ENCODE measurements at regions not wholly inside any gene's neighbourhood (a gene's known extent, or its start where the extent isn't known, plus 50 kb on each side); places are given as distances from the start of the nearest gene placed in this dataset.

DNA sequence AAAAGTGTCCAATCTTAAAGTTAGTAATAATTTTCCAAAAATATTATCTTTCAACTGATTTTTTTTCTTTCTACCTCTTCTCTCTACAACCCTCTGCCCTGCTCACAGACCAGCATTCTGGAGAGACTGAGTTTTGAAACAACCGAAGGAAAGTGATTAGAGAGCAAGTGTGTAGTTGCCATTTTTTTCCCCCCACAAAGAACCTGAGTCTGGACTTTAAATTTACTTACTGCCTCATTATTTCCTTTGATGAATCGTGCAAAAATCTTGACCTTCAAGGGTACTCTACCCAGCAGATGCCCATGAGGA, 63.4 kb upstream of the NEUROD1 start:
- H3K27ac ChIP-seq = no peak overlapping the region
- peaks cover 0 to 5% (median 2%) of the 10 kb centered on the region in 4 donors for H3K4me1 ChIP-seq
- H3K36me3 ChIP-seq = no peaks in the 10 kb centered on the region
- intact Hi-C loops (cut with DNase I; ENCODE audit: low total_unique reads) = loop anchor here (5.0 kb wide), 3 partner anchors 164 to 334 kb away; no protein-coding TSS in a partner anchor
- H3K9me3 ChIP-seq = no peaks in the 10 kb centered on the region
- TF ChIP-seq, protein P1, sequence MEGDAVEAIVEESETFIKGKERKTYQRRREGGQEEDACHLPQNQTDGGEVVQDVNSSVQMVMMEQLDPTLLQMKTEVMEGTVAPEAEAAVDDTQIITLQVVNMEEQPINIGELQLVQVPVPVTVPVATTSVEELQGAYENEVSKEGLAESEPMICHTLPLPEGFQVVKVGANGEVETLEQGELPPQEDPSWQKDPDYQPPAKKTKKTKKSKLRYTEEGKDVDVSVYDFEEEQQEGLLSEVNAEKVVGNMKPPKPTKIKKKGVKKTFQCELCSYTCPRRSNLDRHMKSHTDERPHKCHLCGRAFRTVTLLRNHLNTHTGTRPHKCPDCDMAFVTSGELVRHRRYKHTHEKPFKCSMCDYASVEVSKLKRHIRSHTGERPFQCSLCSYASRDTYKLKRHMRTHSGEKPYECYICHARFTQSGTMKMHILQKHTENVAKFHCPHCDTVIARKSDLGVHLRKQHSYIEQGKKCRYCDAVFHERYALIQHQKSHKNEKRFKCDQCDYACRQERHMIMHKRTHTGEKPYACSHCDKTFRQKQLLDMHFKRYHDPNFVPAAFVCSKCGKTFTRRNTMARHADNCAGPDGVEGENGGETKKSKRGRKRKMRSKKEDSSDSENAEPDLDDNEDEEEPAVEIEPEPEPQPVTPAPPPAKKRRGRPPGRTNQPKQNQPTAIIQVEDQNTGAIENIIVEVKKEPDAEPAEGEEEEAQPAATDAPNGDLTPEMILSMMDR (IDR thresholded peaks at IDR 0.05) = no peak
- DNase-seq = no peak
- no peaks in the 10 kb centered on the region for H3K27me3 ChIP-seq
- H3K4me3 ChIP-seq = no peak overlapping the region

DNA sequence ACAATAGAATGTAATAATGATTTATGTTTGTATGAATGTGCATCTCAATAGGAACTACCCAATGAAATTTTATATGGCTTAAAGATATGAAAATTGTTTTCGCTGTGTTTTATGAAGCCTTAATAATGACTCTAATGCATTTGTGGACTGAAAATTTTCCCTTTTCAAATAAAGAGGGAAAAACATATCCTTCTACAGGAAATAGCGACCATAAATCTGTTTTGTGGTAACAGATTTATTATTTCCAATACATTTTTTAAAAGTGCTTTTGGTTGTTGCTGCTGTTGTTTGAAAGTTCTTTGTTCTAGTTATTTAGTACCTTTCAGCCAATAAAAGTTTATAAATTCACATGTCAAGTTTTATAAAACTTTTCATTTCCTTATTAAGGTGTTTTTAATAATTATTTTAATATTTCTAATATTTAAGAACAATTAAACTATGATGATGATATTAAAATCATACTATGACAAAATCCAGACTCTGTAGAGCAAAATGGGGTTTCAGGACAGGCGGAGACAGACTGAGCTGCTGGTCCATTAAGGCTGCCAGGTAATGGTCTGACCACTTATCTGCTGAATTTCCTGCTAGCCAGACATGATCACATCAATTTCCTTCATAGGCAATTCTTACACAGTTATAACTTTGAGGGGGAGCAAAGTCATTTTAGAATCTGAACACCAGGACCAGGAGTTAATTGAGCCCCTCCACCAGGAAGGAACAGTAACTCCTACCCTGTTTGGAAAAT, 65.7 kb upstream of the NEUROD1 start:
- Histone ChIP-seq H3K4me1 (peaks cover 0 to 5% (median 2%) of the 10 kb centered on the region in 4 donors), H3K36me3 (no peaks in the 10 kb centered on the region), H3K9me3 (no peaks in the 10 kb centered on the region), H3K27me3 (no peaks in the 10 kb centered on the region), H3K4me3 (no peak overlapping the region), H3K27ac (no peak overlapping the region)
- no peak for DNase-seq
- TF ChIP-seq, protein P1 (IDR thresholded peaks at IDR 0.05) = no peak
- intact Hi-C loops (cut with DNase I; ENCODE audit: low total_unique reads) = no loop called here

DNA sequence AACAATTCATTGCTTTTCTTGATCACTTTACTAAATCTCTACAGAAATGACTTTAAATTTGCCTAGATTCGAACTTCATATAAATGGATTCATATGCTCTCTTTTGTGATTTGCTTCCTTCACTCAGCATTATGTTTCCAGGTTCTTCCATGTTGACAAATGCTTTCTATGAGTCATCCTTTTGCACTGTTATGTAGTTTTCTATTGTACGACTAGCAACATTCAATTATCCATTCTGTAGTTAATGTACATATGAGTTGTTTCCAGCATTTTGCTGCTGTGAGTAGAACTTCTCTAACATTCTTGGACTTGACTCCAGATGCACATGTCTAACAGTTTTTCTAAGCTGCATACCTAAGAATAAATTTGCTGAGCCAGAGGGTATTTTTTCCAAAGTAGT, 66.5 kb upstream of the NEUROD1 start:
- Histone ChIP-seq H3K27ac (no peak overlapping the region), H3K9me3 (no peaks in the 10 kb centered on the region), H3K27me3 (no peaks in the 10 kb centered on the region), H3K4me1 (peaks cover 0 to 5% (median 2%) of the 10 kb centered on the region in 4 donors), H3K36me3 (no peaks in the 10 kb centered on the region), H3K4me3 (no peak overlapping the region)
- intact Hi-C loops (cut with DNase I; ENCODE audit: low total_unique reads) = no loop called here
- DNase-seq = no peak
- TF ChIP-seq, protein P1 (IDR thresholded peaks at IDR 0.05) = no peak

DNA sequence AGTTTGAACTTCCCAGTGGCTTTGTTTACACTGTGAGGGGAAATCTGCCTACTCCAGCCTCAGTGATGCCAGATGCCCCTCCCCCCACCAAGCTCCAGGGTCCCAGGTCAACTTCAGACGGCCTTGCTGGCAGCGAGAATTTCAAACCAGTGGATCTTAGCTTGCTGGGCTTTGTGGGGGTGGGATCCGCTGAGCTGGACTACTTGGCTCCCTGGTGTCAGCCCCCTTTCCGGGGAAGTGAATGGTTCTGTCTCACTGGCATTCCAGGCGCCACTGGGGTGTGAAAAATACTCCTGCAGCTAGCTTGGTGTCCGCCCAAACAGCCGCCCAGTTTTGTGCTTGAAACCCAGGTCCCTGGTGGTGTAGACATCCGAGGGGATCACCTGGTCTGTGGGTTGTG, 70.0 kb upstream of the NEUROD1 start:
- DNase-seq = no peak
- intact Hi-C loops (cut with DNase I; ENCODE audit: low total_unique reads) = no loop called here
- Histone ChIP-seq H3K4me3 (no peak overlapping the region), H3K27me3 (no peaks in the 10 kb centered on the region), H3K27ac (no peak overlapping the region), H3K9me3 (no peaks in the 10 kb centered on the region), H3K36me3 (no peaks in the 10 kb centered on the region), H3K4me1 (no peaks in the 10 kb centered on the region)
- TF ChIP-seq, protein P1 (IDR thresholded peaks at IDR 0.05) = no peak

DNA sequence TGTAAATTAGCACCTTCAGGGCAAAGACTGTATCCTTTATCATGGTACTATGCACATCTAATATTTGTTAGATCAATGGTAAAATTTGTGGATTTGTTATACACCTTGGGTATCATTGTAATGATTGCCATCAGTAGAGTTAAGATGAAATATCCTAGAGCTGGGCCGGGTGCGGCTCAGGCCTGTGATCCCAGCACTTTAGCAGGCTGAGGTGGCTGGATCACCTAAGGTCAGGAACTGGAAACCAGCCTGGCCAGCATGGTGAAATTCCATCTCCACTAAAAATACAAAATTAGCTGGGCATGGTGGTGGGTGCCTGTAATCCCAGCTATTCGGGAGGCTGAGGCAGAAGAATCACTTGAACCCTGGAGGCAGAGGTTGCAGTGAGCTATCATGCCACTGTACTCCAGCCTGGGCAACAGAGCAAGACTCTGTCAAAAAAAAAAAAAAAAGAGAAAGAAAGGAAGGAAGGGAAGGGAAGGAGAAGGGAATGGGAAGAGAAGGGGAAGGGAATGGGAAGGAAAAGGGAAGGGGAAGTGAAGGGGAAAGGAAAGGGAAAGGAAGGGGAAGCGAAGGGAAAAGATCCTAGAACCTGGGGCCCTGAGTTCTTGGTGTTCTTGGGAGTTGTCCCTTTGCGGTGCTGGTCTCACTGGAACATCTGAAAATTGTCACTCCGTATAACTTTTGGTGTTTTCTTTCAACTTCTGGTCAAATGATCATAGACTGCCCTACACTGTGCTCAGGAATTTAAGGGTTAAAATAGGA, 71.1 kb upstream of the NEUROD1 start:
- Histone ChIP-seq H3K4me3 (no peak overlapping the region), H3K27ac (no peak overlapping the region), H3K36me3 (no peaks in the 10 kb centered on the region), H3K4me1 (no peaks in the 10 kb centered on the region), H3K9me3 (no peaks in the 10 kb centered on the region), H3K27me3 (no peaks in the 10 kb centered on the region)
- TF ChIP-seq, protein P1 (IDR thresholded peaks at IDR 0.05) = no peak
- no peak for DNase-seq
- intact Hi-C loops (cut with DNase I; ENCODE audit: low total_unique reads) = no loop called here

Measured in tibial artery (tissue), 4 donors.